ENCODE measurements at regions not wholly inside any gene's neighbourhood (a gene's known extent, or its start where the extent isn't known, plus 50 kb on each side); places are given as distances from the start of the nearest gene placed in this dataset.
"Not testable (repeated sequence)": the region's sequence is repeated elsewhere in the genome, so short reads cannot be mapped to it uniquely, and the experiment has no call there.

DNA sequence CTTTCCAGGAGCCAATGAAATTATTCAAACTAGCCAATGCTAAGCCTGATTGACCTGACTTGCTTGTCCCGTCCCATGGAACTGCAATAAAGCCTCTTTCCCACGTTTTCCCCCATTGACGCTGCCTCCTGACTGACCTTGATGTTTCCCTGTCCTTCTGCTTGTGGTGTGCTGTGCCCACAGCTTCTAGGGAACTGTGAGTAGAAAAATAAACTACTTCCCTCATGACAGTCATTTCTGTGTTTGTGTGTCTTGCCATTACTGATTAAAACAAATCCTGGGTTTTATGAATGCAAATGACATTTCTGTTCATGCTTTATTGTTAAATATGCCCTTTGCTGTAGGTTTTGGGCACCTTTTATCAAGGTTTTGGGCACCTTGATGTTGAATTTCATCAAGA lies 91.3 kb upstream of the ABI1 start:
- Mint-ChIP-seq H3K27ac (no peak overlapping the region), H3K4me1 (ENCODE audit: low read depth) (no peaks in the 10 kb centered on the region), H3K9me3 (peaks cover 9% of the 10 kb centered on the region), H3K36me3 (ENCODE audit: low read depth) (no peaks in the 10 kb centered on the region), H3K4me3 (no peak overlapping the region), H3K27me3 (no peaks in the 10 kb centered on the region)
- no peak for DNase-seq

DNA sequence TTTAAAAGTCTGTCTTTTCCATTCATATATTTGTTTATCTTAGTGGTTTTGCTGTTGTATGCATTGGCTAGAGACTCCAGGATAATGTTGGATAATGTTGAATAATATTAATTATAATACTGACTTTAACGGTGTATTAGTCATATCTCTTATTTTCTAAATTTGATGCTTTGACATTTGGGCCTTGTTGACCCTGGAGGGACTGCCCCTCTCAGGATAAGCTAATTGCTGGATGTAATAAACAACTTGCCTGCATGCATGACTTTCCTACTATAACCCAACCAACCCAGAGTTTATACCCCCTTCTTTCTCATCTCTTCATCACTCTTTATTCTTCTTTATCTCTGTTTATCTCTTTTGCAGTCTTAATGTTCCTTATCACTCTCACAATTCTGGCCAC lies 90.9 kb upstream of the ABI1 start:
- DNase-seq, result no peak
- no peak overlapping the region for H3K27ac Mint-ChIP-seq

DNA sequence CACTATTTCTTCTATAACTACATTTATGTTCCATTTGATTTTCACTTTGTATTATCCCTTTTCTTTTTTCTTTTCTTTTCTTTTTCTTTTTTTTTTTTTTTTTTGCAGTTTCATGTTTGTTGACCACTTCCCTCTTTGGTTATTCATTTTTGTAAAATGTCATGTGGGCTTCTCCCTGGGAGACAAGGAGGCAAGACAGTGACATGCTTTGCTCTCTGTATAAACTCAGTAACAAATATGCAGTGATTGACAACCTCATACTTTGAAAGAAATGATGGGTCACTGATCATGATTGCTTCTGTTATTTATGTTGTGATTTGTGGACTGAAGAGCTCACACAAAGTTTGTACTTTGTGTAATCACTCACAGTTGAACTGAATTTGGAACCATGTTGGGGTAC lies 90.2 kb upstream of the ABI1 start:
- no peak for DNase-seq
- Mint-ChIP-seq H3K27ac (no peak overlapping the region), H3K4me3 (no peak overlapping the region), H3K9me3 (peaks cover 9% of the 10 kb centered on the region), H3K4me1 (ENCODE audit: low read depth) (no peaks in the 10 kb centered on the region), H3K36me3 (ENCODE audit: low read depth) (no peaks in the 10 kb centered on the region), H3K27me3 (peaks cover 5% of the 10 kb centered on the region)

More for the DNA sequence above, 90.9 kb upstream of the ABI1 start:
- no peaks in the 10 kb centered on the region for H3K4me1 Mint-ChIP-seq (ENCODE audit: low read depth)
- H3K36me3 Mint-ChIP-seq (ENCODE audit: low read depth), result no peaks in the 10 kb centered on the region
- no peak overlapping the region for H3K4me3 Mint-ChIP-seq
- peaks cover under 1% of the 10 kb centered on the region for H3K27me3 Mint-ChIP-seq
- H3K9me3 Mint-ChIP-seq, result peaks cover 9% of the 10 kb centered on the region

DNA sequence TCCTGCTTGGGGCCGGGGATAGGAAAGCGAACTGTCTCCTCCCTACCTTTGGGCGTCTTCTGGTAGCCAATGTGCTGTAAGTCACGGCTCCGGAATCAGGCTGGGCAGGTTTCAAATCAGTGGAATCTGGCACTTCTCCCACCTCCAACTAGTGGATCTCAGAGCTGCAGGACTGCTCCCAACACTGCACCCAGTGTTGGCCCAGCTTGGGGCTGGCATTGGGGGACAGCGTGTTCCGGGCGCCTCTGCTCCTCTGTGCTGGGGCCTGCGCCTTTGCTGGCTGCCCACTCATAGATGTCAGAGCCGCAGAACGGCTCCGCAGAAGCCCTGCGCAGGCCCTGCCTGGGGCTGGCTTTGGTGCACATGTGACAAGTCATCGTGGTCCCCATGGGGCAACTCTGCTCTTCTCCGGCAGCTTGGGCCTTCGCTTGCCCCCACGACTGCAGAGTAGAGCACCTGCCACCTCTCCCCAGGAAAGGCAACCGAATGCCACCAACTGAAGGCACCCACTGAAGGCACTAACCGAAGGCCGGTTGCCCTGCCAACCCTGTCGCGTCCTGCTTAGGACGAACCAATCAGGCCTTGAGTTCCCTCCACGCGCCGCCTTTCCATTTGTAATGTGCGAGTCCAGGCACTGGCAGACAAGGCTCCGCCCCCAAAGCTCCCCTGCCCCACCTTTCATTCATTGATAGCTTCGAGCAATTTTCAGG lies 85.5 kb upstream of the ABI1 start:
- H3K9me3 Mint-ChIP-seq, result peaks cover 9% of the 10 kb centered on the region
- H3K4me3 Mint-ChIP-seq, result no peak overlapping the region
- H3K36me3 Mint-ChIP-seq (ENCODE audit: low read depth), result no peaks in the 10 kb centered on the region
- DNase-seq, result no peak
- H3K27ac Mint-ChIP-seq, result no peak overlapping the region
- H3K4me1 Mint-ChIP-seq (ENCODE audit: low read depth), result peaks cover 2% of the 10 kb centered on the region
- H3K27me3 Mint-ChIP-seq, result peaks cover 13% of the 10 kb centered on the region

DNA sequence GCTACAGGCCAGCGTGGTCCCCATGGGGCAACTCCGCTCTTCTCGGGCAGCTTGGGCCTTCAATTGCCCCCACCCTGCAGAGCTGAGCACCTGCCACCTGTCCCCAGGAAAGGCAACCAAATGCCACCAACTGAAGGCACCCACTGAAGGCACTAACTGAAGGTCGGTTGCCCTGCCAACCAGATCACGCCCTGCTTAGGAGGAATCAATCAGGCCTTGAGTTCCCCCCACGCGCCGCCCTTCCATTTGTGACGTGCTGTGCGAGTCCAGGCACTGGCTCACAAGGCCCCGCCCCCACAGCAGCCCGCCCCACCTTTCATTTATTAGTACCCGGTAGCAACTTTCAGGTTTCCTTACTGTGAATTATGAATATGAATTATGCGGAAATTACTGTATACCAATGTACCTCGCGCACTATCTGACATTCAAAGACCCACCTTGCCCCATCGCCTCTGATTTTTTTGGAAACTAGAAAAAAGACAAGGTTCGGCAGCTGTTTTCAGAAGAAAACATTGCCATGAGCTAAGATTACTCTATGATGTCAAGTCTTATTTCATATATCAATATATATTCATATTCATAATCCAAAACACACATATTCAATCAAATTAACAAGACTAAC lies 83.6 kb upstream of the ABI1 start:
- Mint-ChIP-seq H3K4me1 (ENCODE audit: low read depth) (peaks cover 2% of the 10 kb centered on the region), H3K36me3 (ENCODE audit: low read depth) (no peaks in the 10 kb centered on the region), H3K9me3 (no peaks in the 10 kb centered on the region), H3K4me3 (no peak overlapping the region), H3K27me3 (peaks cover 13% of the 10 kb centered on the region), H3K27ac (peak overlapping the region; percentile 18)
- no peak for DNase-seq

DNA sequence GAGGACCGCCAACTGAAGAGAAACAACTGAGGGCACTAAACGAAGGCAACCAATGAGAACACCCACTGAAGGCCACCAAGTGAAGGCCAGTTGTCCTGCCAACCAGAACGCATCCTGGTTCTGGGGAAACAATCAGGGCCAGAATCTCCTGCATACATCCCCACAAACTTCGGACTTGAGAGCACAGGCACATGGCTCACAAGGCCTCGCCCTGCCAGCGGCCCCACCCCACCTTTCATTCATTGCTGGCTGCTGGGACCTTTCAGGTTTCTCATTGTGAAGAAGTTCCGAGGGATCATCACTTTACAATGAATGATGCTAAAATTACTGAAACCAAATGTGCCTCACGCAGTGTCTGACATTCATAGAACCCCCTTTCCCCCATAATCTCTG lies 79.2 kb upstream of the ABI1 start:
- no peaks in the 10 kb centered on the region for H3K9me3 Mint-ChIP-seq
- peaks cover 2% of the 10 kb centered on the region for H3K4me1 Mint-ChIP-seq (ENCODE audit: low read depth)
- no peak overlapping the region for H3K4me3 Mint-ChIP-seq
- no peak overlapping the region for H3K27ac Mint-ChIP-seq
- H3K36me3 Mint-ChIP-seq (ENCODE audit: low read depth), result no peaks in the 10 kb centered on the region
- H3K27me3 Mint-ChIP-seq, result no peaks in the 10 kb centered on the region
- DNase-seq, result no peak

GRCh38 chr10:26939290-26939961 lies 78.7 kb upstream of the ABI1 start:
- Mint-ChIP-seq H3K36me3 (ENCODE audit: low read depth) (no peaks in the 10 kb centered on the region), H3K4me3 (no peak overlapping the region), H3K4me1 (ENCODE audit: low read depth) (peaks cover under 1% of the 10 kb centered on the region), H3K27me3 (no peaks in the 10 kb centered on the region), H3K9me3 (no peaks in the 10 kb centered on the region), H3K27ac (no peak overlapping the region)
- DNase-seq, result no peak

- DNase-seq, result no peak
- no peaks in the 10 kb centered on the region for H3K27me3 Mint-ChIP-seq
- H3K9me3 Mint-ChIP-seq, result no peaks in the 10 kb centered on the region
- no peak overlapping the region for H3K4me3 Mint-ChIP-seq
- H3K4me1 Mint-ChIP-seq (ENCODE audit: low read depth), result no peaks in the 10 kb centered on the region
- no peaks in the 10 kb centered on the region for H3K36me3 Mint-ChIP-seq (ENCODE audit: low read depth)
- H3K27ac Mint-ChIP-seq, result no peak overlapping the region
Measured at GRCh38 chr10:26938578-26938977, 77.8 kb upstream of the ABI1 start.

DNA sequence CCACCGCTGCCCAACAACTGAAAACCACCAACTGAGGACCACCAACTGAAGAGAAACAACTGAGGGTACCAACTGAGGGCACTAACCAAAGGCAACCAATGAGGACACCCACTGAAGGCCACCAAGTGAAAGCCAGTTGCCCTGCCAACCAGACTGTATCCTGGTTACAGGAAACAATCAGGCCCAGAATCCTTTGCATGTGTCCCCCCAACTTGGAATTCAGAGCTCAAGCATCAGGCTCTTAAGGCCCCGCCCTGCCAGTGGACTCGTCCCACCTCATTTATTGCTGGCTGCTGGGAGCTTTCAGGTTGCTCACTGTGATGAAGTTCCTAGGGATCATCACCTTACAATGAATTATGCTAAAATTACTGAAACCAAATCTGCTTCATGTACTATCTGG lies 76.6 kb upstream of the ABI1 start:
- Mint-ChIP-seq H3K27me3 (no peaks in the 10 kb centered on the region), H3K9me3 (no peaks in the 10 kb centered on the region), H3K4me1 (ENCODE audit: low read depth) (no peaks in the 10 kb centered on the region), H3K27ac (no peak overlapping the region), H3K4me3 (no peak overlapping the region), H3K36me3 (ENCODE audit: low read depth) (no peaks in the 10 kb centered on the region)
- no peak for DNase-seq

DNA sequence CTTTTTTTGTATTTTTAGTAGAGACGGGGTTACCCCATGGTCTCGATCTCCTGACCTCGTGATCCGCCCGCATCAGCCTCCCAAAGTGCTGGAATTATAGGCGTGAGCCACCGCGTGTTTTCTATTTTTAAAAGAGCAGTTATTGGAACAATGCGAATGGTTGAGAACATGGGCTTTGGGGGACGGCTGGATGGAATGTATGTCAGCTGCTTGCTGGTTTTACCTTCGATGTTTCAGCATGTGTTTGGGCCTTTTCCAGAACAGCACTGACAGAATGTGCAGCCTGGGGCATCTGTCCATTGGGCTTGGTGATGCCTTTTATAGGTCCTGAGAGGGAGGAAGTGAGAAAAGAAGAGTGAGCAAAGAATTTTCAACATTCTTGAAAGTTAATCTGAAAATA lies 73.4 kb upstream of the ABI1 start:
- DNase-seq; H3K36me3 Mint-ChIP-seq (ENCODE audit: low read depth); H3K27ac Mint-ChIP-seq; H3K27me3 Mint-ChIP-seq; H3K9me3 Mint-ChIP-seq; H3K4me3 Mint-ChIP-seq; H3K4me1 Mint-ChIP-seq (ENCODE audit: low read depth): not testable (repeated sequence)

DNA sequence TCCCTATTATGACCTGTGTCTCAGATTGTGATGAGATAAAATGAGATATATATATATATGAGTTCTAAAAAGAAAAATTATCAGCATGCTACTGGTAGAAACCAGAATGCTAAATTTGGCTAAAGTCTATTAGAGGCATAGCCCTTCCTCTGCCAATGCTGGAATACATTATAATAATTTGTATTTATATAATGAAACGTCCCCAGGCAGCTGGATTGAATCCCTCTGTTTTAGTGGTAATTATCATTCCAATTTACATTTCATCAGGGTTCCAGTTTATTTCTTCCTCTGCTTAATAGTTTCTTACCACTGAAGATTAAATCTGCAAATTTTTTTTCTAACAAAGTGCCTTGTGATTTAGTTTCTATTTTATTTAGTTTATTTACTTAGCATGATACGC lies 71.8 kb upstream of the ABI1 start:
- Mint-ChIP-seq H3K27ac (no peak overlapping the region), H3K4me3 (no peak overlapping the region), H3K36me3 (ENCODE audit: low read depth) (no peaks in the 10 kb centered on the region), H3K27me3 (no peaks in the 10 kb centered on the region), H3K4me1 (ENCODE audit: low read depth) (peaks cover 7% of the 10 kb centered on the region), H3K9me3 (no peaks in the 10 kb centered on the region)
- no peak for DNase-seq

DNA sequence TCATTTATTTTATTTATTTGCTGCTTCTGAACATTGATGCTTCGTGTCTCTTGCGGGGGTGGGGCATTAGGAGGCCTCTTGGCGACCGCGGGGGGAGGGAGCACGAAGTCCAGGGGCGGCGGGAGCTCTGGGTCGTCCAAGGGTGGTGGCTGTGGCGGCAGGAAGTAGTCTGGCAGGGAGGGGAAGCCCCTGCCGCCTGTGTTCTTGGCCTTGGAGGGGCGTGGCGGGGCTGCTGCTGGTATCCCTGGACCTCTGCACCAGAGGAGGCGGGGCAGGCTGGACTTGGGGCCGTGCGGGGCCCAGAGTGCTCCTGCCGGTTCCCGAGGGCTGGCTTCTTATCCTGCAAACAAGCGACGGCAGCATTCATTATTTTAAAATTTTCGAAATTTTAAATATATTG lies 70.5 kb upstream of the ABI1 start:
- H3K36me3 Mint-ChIP-seq (ENCODE audit: low read depth), result no peaks in the 10 kb centered on the region
- no peak overlapping the region for H3K27ac Mint-ChIP-seq
- H3K9me3 Mint-ChIP-seq, result no peaks in the 10 kb centered on the region
- H3K4me1 Mint-ChIP-seq (ENCODE audit: low read depth), result peaks cover 7% of the 10 kb centered on the region
- H3K4me3 Mint-ChIP-seq, result no peak overlapping the region
- H3K27me3 Mint-ChIP-seq, result no peaks in the 10 kb centered on the region
- DNase-seq, result no peak

DNA sequence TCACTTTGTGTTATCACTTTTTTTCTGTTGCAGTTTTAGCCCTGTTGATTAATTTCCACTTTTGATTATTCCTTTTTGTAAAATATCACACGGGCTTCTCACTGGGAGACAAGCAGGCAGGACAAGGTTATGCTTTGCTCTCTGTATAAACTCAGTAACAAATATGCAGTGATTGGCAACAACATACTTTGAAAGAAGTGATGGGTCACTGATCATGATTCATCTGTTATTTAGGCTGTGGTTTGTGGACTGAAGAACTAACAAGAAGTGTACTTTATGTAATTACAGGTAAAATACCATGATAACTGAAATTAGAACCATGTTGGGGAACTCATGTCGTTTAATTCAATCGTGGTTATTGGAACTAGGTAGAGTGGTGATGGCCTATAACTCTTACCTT lies 62.1 kb upstream of the ABI1 start:
- H3K4me1 Mint-ChIP-seq (ENCODE audit: low read depth); H3K9me3 Mint-ChIP-seq; DNase-seq; H3K36me3 Mint-ChIP-seq (ENCODE audit: low read depth); H3K4me3 Mint-ChIP-seq; H3K27ac Mint-ChIP-seq; H3K27me3 Mint-ChIP-seq: not testable (repeated sequence)

DNA sequence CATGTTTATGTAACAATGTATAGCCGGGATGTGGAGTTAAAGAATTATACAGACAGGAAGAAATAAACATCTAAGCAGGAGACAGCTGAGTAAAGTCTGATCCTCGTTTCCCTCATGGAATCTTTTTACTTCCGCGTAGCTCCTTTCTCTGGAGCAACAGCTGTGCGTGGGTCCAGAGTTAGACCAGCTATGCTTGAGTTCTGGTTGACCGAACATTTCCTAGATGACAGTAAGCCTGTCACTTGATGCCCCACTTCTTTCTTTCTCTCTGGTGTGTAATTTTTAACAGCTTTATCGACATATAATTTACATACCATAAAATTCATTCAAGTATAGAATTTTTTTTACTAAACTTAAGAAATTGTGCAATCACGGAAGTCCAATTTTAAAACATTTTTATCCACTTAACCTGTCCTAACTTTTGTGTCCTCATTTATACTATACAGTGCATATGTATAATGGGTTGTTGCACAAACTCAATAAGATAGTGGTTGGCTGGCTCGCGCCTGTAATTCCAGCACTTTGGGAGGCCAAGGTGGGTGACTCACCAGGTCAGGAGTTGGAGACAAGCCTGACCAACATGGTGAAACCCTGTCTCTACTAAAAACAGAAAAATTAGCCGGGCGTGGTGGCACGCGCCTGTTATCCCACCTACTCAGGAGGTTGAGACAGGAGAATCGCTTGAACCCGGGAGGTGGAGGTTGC lies 58.5 kb upstream of the ABI1 start:
- H3K4me3 Mint-ChIP-seq; H3K9me3 Mint-ChIP-seq; H3K27me3 Mint-ChIP-seq; DNase-seq; H3K27ac Mint-ChIP-seq; H3K36me3 Mint-ChIP-seq (ENCODE audit: low read depth); H3K4me1 Mint-ChIP-seq (ENCODE audit: low read depth): not testable (repeated sequence)

DNA sequence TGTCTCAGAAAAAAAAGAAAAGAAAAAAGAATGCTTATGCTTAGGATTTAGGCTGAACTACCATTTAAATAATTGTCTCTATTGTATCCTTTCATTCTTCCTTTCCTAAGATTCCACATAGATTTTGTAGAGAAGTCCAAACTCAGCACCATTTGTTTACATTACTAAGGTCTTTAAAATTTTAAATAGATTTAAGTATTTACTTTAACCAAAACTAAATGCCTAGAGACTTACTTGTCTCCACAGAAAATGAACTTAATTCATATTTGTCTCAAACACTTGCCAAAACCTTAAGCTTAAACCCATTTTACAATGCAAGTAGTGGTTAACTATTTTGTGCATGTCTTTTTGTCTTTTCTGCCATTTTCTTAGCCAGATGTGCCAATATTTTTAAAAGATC lies 54.1 kb upstream of the ABI1 start:
- no peaks in the 10 kb centered on the region for H3K36me3 Mint-ChIP-seq (ENCODE audit: low read depth)
- no peak overlapping the region for H3K27ac Mint-ChIP-seq
- no peaks in the 10 kb centered on the region for H3K9me3 Mint-ChIP-seq
- no peaks in the 10 kb centered on the region for H3K4me1 Mint-ChIP-seq (ENCODE audit: low read depth)
- H3K27me3 Mint-ChIP-seq, result no peaks in the 10 kb centered on the region
- no peak overlapping the region for H3K4me3 Mint-ChIP-seq
- DNase-seq, result no peak
